DMS53 treated with DMSO at 0.1 percent for 48 hours (cell line): ENCODE measurements at regions not wholly inside any gene's neighbourhood (a gene's known extent, or its start where the extent isn't known, plus 50 kb on each side); places are given as distances from the start of the nearest gene placed in this dataset.
"Not testable (repeated sequence)": the region's sequence is repeated elsewhere in the genome, so short reads cannot be mapped to it uniquely, and the experiment has no call there.

ENCODE experiments used
- DNase-seq: peaks from one replicate; lab custom pipeline; 2025; ENCODE audit not compliant: unreplicated experiment; lab: John Stamatoyannopoulos, UW

- not testable (repeated sequence) for DNase-seq
Observed at GRCh38 chr6:66993708-66994107, 1286.7 kb upstream of the EYS start.

GRCh38 chr6:66993272-66993671, 1286.2 kb upstream of the EYS start:
- no peak for DNase-seq

GRCh38 chr6:66992660-66993059, 1285.6 kb upstream of the EYS start:
- DNase-seq, result no peak

GRCh38 chr6:66986940-66987339, 1279.9 kb upstream of the EYS start:
- peak; percentile 85 for DNase-seq

- peak; percentile 58 for DNase-seq
Observed at GRCh38 chr6:66985816-66986215, 1278.8 kb upstream of the EYS start.

- DNase-seq, result peak; percentile 74
Observed at GRCh38 chr6:66970373-66970772, 1263.3 kb upstream of the EYS start.

GRCh38 chr6:66965227-66965626, 1258.2 kb upstream of the EYS start:
- DNase-seq, result no peak

- DNase-seq, result no peak
Observed at GRCh38 chr6:66964216-66964615, 1257.2 kb upstream of the EYS start.

GRCh38 chr6:66962082-66962481, 1255.1 kb upstream of the EYS start:
- no peak for DNase-seq

GRCh38 chr6:66961191-66961590, 1254.2 kb upstream of the EYS start:
- DNase-seq, result no peak

- DNase-seq, result no peak
Observed at GRCh38 chr6:66949191-66949661, 1242.2 kb upstream of the EYS start.

- DNase-seq, result no peak
Observed at GRCh38 chr6:66948106-66948505, 1241.1 kb upstream of the EYS start.

GRCh38 chr6:66940003-66940402, 1233.0 kb upstream of the EYS start:
- DNase-seq, result peak; percentile 74

GRCh38 chr6:66937180-66937579, 1230.2 kb upstream of the EYS start:
- no peak for DNase-seq

GRCh38 chr6:66935612-66936011, 1228.6 kb upstream of the EYS start:
- no peak for DNase-seq

- no peak for DNase-seq
Observed at GRCh38 chr6:66931787-66932186, 1224.8 kb upstream of the EYS start.

- no peak for DNase-seq
Observed at GRCh38 chr6:66930559-66931290, 1223.7 kb upstream of the EYS start.

GRCh38 chr6:66926060-66926459, 1219.0 kb upstream of the EYS start:
- DNase-seq, result peak; percentile 66

- no peak for DNase-seq
Observed at GRCh38 chr6:66913657-66914056, 1206.6 kb upstream of the EYS start.

- no peak for DNase-seq
Observed at GRCh38 chr6:66902457-66902856, 1195.4 kb upstream of the EYS start.

- DNase-seq, result no peak
Observed at GRCh38 chr6:66900133-66901083, 1193.4 kb upstream of the EYS start.

GRCh38 chr6:66897576-66897975, 1190.5 kb upstream of the EYS start:
- DNase-seq, result no peak
